Endothelial cell of umbilical vein (primary cell): ENCODE measurements at regions not wholly inside any gene's neighbourhood (a gene's known extent, or its start where the extent isn't known, plus 50 kb on each side); places are given as distances from the start of the nearest gene placed in this dataset.

Source experiments
- BruUV-seq: library from RNA; stranded (reverse); fragments of 400-500 nt; replicated peaks from 2 replicates; lab custom pipeline; 2021; lab: Mats Ljungman, UMichigan
- CTCF ChIA-PET: fragments of 300-600, 350-600 bp; sonication (Branson Sonifier 250); formaldehyde crosslinking; loops from one replicate; lab custom pipeline; 2021; ENCODE audit warnings: antibody characterized with exemption, inconsistent platforms; lab: Charles Lee
- POLR2A ChIA-PET: fragments of 300-600, 350-600 bp; sonication (Branson Sonifier 250); formaldehyde crosslinking; loops from one replicate; lab custom pipeline; 2021; ENCODE audit warnings: antibody characterized with exemption, inconsistent platforms; lab: Charles Lee
- DNase-seq: peaks from one replicate; pipeline ENCODE4 v3.0.0-alpha.2; 2011; ENCODE audit warnings: low read depth, low spot score
- FAIRE-seq: peaks from 2 replicates; lab custom pipeline; 2011; peaks lifted over from hg19 to GRCh38; lab: Jason Lieb, UNC
- H2AFZ ChIP-seq: 2 replicates; pipeline ENCODE4 v1.6.0; 2012; ENCODE audit warnings: low read depth, low read length, control low read depth, inconsistent platforms
- H3K27ac ChIP-seq: 2 replicates; pipeline ENCODE4 v1.5.1; 2011; ENCODE audit warnings: low read depth, mild to moderate bottlenecking, control low read depth, low read length, moderate library complexity; ENCODE audit not compliant: insufficient read depth
- H3K27me3 ChIP-seq, 2 experiments: 2 replicates each; pipeline versions ENCODE4 v1.6.0 to v1.6.1; 2011; ENCODE audit warnings: low read length in 2 of 2, mixed read lengths in 1 of 2; ENCODE audit not compliant: control insufficient read depth in 2 of 2, insufficient read depth in 2 of 2
- H3K36me3 ChIP-seq, 2 experiments: 2 replicates in 1 of 2; 3 replicates in 1 of 2; pipeline ENCODE4 v1.5.1; 2011; ENCODE audit warnings: low read length in 2 of 2, mild to moderate bottlenecking in 1 of 2, moderate library complexity in 1 of 2; ENCODE audit not compliant: control insufficient read depth in 2 of 2, insufficient read depth in 2 of 2; ENCODE audit errors: extremely low read depth in 1 of 2
- H3K4me1 ChIP-seq: 3 replicates; pipeline ENCODE4 v1.5.1; 2011; ENCODE audit warnings: mild to moderate bottlenecking, low read length; ENCODE audit not compliant: control insufficient read depth, insufficient read depth; ENCODE audit errors: extremely low read depth
- H3K4me2 ChIP-seq: 2 replicates; pipeline ENCODE4 v1.6.1; 2011; ENCODE audit warnings: low read length, control low read depth, mixed read lengths; ENCODE audit not compliant: insufficient read depth
- H3K4me3 ChIP-seq, 3 experiments: fragments of 200-600 bp in 1 of 3; sonication (generic), shearing (Covaris generic) in 1 of 3; replicated peaks in 1 of 3; 2 replicates each; pipeline ENCODE4 v1.5.1; 2011 to 2016; ENCODE audit warnings: control low read depth in 3 of 3, low read length in 3 of 3, mild to moderate bottlenecking in 2 of 3, inconsistent platforms in 1 of 3, low read depth in 1 of 3, moderate library complexity in 1 of 3; ENCODE audit not compliant: insufficient read depth in 1 of 3
- H3K79me2 ChIP-seq: 2 replicates; pipeline ENCODE4 v1.6.0; 2012; ENCODE audit warnings: low read length, inconsistent platforms; ENCODE audit not compliant: control insufficient read depth, insufficient read depth
- H3K9ac ChIP-seq: replicated peaks from 2 replicates; pipeline ENCODE3; 2011; ENCODE audit warnings: low read length, control low read depth; ENCODE audit not compliant: insufficient read depth; ENCODE audit errors: extremely low read depth
- H3K9me1 ChIP-seq: replicated peaks from 3 replicates; pipeline ENCODE4 v1.6.0; 2011; ENCODE audit warnings: mild to moderate bottlenecking, low read length; ENCODE audit not compliant: control insufficient read depth, insufficient read depth; ENCODE audit errors: extremely low read depth
- H3K9me3 ChIP-seq: replicated peaks from 2 replicates; pipeline ENCODE4 v1.5.1; 2012; ENCODE audit warnings: low read length, inconsistent platforms; ENCODE audit not compliant: control insufficient read depth, insufficient read depth
- H4K20me1 ChIP-seq: replicated peaks from 2 replicates; pipeline ENCODE3; 2011; ENCODE audit warnings: mild to moderate bottlenecking, low read length; ENCODE audit not compliant: control insufficient read depth, insufficient read depth; ENCODE audit errors: extremely low read depth
- CTCF ChIP-seq, 2 donors: IDR thresholded peaks; 1 replicate in 1 of 2; 2 replicates in 1 of 2; pipeline ENCODE4 v1.5.1; 2011; ENCODE audit warnings: low read length in 2 of 2, mild to moderate bottlenecking in 2 of 2, moderate library complexity in 2 of 2, control low read depth in 1 of 2, inconsistent platforms in 1 of 2, low read depth in 1 of 2; ENCODE audit not compliant: insufficient read depth in 1 of 2; ENCODE audit errors: extremely low read depth in 1 of 2
- EZH2 ChIP-seq: IDR thresholded peaks from 2 replicates; pipeline ENCODE4 v1.6.1; 2012; ENCODE audit warnings: borderline replicate concordance, low read depth, mild to moderate bottlenecking, moderate library complexity, low read length, inconsistent platforms; ENCODE audit not compliant: severe bottlenecking
- FOS ChIP-seq: IDR thresholded peaks from 2 replicates; pipeline ENCODE4 v1.6.1; 2011; ENCODE audit warnings: mild to moderate bottlenecking, low read length, moderate library complexity, borderline replicate concordance; ENCODE audit not compliant: insufficient read depth
- GATA2 ChIP-seq: IDR thresholded peaks from 2 replicates; pipeline ENCODE4 v1.7.0; 2011; ENCODE audit warnings: low read depth, mild to moderate bottlenecking, moderate library complexity, mixed read lengths, low read length; ENCODE audit not compliant: insufficient read length, insufficient read depth
- JUN ChIP-seq: IDR thresholded peaks from 2 replicates; pipeline ENCODE4 v1.6.1; 2011; ENCODE audit warnings: borderline replicate concordance, low read depth; ENCODE audit not compliant: insufficient read length, insufficient read depth
- MAX ChIP-seq: IDR thresholded peaks from 2 replicates; pipeline ENCODE4 v1.6.1; 2011; ENCODE audit not compliant: insufficient read depth, insufficient read length
- MYC ChIP-seq: IDR thresholded peaks from one replicate; pipeline ENCODE4 v1.6.1; 2011; ENCODE audit warnings: mild to moderate bottlenecking, low read depth, low read length
- POLR2A ChIP-seq: IDR thresholded peaks from 2 replicates; pipeline ENCODE4 v1.6.1; 2012; ENCODE audit warnings: low read depth, mild to moderate bottlenecking, control low read depth, low read length
- POLR2AphosphoS5 ChIP-seq: IDR thresholded peaks from 2 replicates; pipeline ENCODE4 v1.6.1; 2012; ENCODE audit warnings: low read depth, mild to moderate bottlenecking, control low read depth, low read length, moderate library complexity; ENCODE audit not compliant: insufficient read depth
- dilution Hi-C: fragments of 300-500 bp; cut with MboI; formaldehyde crosslinking; loops from one replicate; pipeline ENCODE4 v1.15.0; 2019; ENCODE audit warnings: low sequenced_read_pairs; ENCODE audit not compliant: extremely low pct_ligation_motif_present
- intact Hi-C: fragments of 100-400 bp; cut with micrococcal nuclease; formaldehyde crosslinking; loops from one replicate; pipeline ENCODE4 v1.10.0; 2022

- DNase-seq: no peak
- Histone ChIP-seq H3K27ac (no peak overlapping the region), H3K79me2 (no peaks in the 10 kb centered on the region), H2AFZ (no peak overlapping the region), H3K27me3 (no peaks in the 10 kb centered on the region), H4K20me1 (no peaks in the 10 kb centered on the region), H3K4me1 (no peaks in the 10 kb centered on the region), H3K4me2 (no peak overlapping the region), H3K9me3 (no peaks in the 10 kb centered on the region), H3K9me1 (no peaks in the 10 kb centered on the region), H3K4me3 (no peak overlapping the region), H3K9ac (no peak overlapping the region), H3K36me3 (no peaks in the 10 kb centered on the region)
- no TSS peak for BruUV-seq
- intact Hi-C loops (no loop called here), dilution Hi-C loops (no loop called here)
- FAIRE-seq: no peak
- ChIA-PET CTCF (interaction anchor here (1.2 kb wide), 1 partner anchor 16 kb away, joined by 3 read pairs; no protein-coding TSS in a partner anchor), POLR2A (no interaction called here)
- no peak for TF ChIP-seq MYC
- TF ChIP-seq MAX: no peak
- TF ChIP-seq JUN: no peak
- no peak for TF ChIP-seq EZH2
- TF ChIP-seq CTCF (IDR thresholded peaks at IDR 0.05; ENCODE audit: extremely low read depth in 1 of 2, insufficient read depth in 1 of 2, low read depth in 1 of 2, low read length in 2 of 2): no peak
- TF ChIP-seq POLR2AphosphoS5: no peak
- no peak for TF ChIP-seq GATA2
- no peak for TF ChIP-seq POLR2A
- no peak for TF ChIP-seq FOS
These were observed 51.0 kb upstream of the SORCS2 start for GRCh38 chr4:7141151-7141834.
